ENCODE measurements at regions not wholly inside any gene's neighbourhood (a gene's known extent, or its start where the extent isn't known, plus 50 kb on each side); places are given as distances from the start of the nearest gene placed in this dataset.
A peak's percentile ranks its signal among the peaks of the same experiment; 100 is the strongest.

GRCh38 chr14:55500219-55500701 is 59.8 kb upstream of the TBPL2 start:
- no peak for DNase-seq

- no peak for DNase-seq
Observed at GRCh38 chr14:55500708-55501107, 60.3 kb upstream of the TBPL2 start.

DNA sequence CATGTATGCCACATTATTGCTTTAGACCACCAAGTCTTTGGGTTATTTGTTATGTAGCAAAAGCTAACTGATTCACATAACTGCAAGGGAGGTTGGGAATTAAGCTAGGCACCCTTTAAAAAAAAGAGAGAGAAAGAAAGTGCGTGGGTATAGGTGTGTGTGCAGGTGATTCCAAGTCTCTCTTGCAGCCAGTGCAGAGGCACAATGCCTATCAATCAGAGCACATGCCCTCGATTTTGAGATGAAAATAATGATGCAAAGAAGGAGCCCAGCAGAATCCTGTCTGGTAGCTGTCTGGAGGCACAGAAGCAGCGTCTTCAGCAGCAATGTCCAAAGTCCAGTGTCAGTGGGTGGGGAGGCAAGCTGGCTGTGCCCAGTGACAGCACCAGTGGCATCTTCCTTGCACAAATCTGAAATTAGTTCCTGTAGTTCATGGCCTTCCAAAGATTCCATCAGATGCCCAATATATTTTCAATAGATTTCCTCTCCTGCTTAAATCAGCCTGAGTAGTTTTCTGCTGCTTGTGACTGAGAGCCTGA is 62.4 kb upstream of the TBPL2 start:
- DNase-seq: no peak

GRCh38 chr14:55505846-55506245 is 65.4 kb upstream of the TBPL2 start:
- no peak for DNase-seq

DNA sequence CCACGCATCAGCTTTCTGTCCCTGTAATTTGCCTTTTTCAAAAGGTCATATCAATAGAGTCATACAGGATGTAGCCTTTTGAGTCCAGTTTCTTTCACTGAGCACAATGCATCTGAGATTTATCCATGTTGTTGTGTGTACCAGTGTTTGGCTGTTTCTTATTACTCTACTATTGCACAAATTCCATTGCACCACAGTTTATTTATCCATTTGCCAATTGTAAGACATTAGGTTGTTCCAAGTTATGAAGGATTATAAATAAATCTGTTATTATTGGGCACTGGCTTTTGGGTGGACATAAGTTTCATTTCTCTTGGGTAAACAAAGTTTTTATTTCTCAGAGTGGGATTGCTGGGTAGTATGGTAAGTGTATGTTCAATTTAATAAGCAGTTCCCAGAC is 68.3 kb upstream of the TBPL2 start:
- DNase-seq: no peak

DNA sequence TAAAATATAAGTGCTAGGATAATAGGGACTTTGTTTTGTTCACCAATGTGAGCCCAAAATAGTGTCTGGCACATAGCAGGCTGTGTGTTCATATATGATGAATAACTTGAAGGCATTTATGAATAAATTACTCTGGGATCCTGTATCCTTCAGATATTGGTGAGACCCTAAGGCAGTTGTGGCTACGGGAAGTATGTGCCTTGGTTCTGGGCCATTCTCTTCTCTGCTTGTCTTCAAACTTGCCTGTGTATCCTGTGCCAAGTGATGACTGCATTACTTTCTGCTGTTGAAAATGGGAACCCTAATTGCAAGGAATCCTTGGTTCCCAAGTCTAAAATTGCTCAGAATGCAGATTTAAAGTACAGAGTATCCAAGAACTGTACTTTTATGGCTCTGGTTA is 67.6 kb upstream of the KTN1 start:
- peak; percentile 15 for DNase-seq

- no peak for DNase-seq
Observed at GRCh38 chr14:55513491-55513890, 66.5 kb upstream of the KTN1 start.

DNA sequence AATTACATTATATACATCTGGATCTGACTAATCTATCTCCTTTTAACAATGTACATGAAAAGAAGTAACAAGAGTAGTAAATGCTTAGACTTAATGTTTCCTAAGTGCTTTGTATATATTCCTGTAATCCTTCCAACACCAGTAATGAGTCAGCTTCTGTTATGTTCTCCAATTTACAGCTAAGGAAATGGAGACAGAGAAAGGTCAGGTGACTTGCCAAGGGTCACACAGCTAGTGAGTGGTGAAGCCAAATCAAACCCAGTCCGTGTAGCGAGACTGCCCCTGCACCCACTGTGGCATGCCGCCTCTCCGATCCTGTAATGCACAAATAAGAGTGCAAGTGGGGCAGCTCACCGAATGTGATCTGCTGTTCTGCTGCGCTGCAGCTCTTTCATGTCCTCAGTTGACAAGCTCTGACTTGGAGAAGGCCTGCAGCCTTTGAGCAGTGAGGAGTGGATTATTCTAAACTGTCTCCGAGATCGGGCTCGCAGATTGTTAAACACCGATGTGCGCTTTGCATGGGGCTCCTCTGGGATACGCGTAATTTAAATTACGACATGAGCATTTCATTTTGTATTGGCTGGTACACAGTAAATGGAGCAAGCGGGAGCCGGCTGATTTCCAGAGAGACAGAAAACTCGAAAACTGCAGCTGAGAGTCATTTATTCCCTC is 65.1 kb upstream of the KTN1 start:
- DNase-seq: peak; percentile 78

GRCh38 chr14:55516776-55517175 is 63.2 kb upstream of the KTN1 start:
- no peak for DNase-seq

GRCh38 chr14:55518391-55518790 is 61.6 kb upstream of the KTN1 start:
- DNase-seq: no peak

GRCh38 chr14:55519473-55520080 is 60.4 kb upstream of the KTN1 start:
- DNase-seq: no peak

DNA sequence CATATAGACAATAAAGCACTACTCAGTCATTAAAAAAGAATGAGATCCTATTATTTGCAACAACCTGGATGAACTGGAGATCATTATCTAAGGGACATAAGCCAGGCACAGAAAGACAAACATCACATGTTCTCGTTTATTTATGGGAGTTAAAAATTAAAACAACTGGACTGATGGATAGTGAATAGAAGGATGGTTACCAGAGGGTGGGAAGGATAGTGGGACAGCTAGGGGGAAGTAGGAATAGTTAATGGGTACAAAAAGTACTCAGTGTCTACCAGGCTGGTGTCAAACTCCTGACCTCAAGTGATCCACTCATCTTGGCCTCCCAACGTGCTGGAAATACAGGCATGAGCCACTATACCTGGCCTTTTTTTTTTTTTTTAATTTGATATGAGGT is 56.7 kb upstream of the KTN1 start:
- DNase-seq: no peak

All from EL (cell line).